B cell (primary cell): ENCODE measurements at regions not wholly inside any gene's neighbourhood (a gene's known extent, or its start where the extent isn't known, plus 50 kb on each side); places are given as distances from the start of the nearest gene placed in this dataset.

Experiments used
- ATAC-seq: fragments of 200-7000 bp; cut with Tn5 transposase; one replicate; pipeline ENCODE4 v1.10.0; 2021; ENCODE audit warnings: low read depth, mild to moderate bottlenecking, moderate number of reproducible peaks, moderate library complexity
- CTCF ChIA-PET: fragments of 350-600 bp; sonication (Branson Sonifier 250); formaldehyde crosslinking; loops from one replicate; lab custom pipeline; 2021; ENCODE audit warnings: antibody characterized with exemption, inconsistent platforms; lab: Charles Lee
- POLR2A ChIA-PET: fragments of 350-600 bp; sonication (Branson Sonifier 250); formaldehyde crosslinking; loops from one replicate; lab custom pipeline; 2021; ENCODE audit warnings: antibody characterized with exemption; lab: Charles Lee
- DNase-seq: peaks from one replicate; pipeline ENCODE4 v3.0.0; 2013
- H2AFZ ChIP-seq: 2 replicates; pipeline ENCODE4 v1.6.1; 2012; ENCODE audit warnings: mild to moderate bottlenecking, low read depth, low read length; ENCODE audit not compliant: insufficient read depth, poor library complexity, severe bottlenecking
- H3K27ac ChIP-seq, 2 donors: 1 replicate in 1 of 2; 2 replicates in 1 of 2; pipeline ENCODE4 v1.5.1; 2012 to 2013; ENCODE audit warnings: low read length in 2 of 2, mild to moderate bottlenecking in 2 of 2, moderate library complexity in 1 of 2
- H3K27me3 ChIP-seq, 4 experiments: fragments of 200-600 bp in 1 of 4; sonication (generic) in 1 of 4; replicated peaks in 1 of 4; 1 replicate in 2 of 4; 2 replicates in 2 of 4; pipeline versions ENCODE4 v1.6.1 to v1.7.0; 2013 to 2016; ENCODE audit warnings: low read length in 3 of 4, mild to moderate bottlenecking in 2 of 4, mixed read lengths in 1 of 4, moderate library complexity in 1 of 4; ENCODE audit not compliant: insufficient read depth in 4 of 4, control insufficient read depth in 3 of 4; ENCODE audit errors: control extremely low read depth in 1 of 4
- H3K36me3 ChIP-seq, 2 experiments: replicated peaks in 1 of 2; 1 replicate in 1 of 2; 2 replicates in 1 of 2; pipeline versions ENCODE4 v1.6.1 to v1.7.1; 2013; ENCODE audit warnings: low read length in 1 of 2; ENCODE audit not compliant: insufficient read depth in 2 of 2, control insufficient read depth in 1 of 2; ENCODE audit errors: control extremely low read depth in 1 of 2, extremely low read depth in 1 of 2
- H3K4me1 ChIP-seq, 2 donors: fragments of 200-600 bp in 1 of 2; sonication (generic) in 1 of 2; 1 replicate in 1 of 2; 2 replicates in 1 of 2; pipeline versions ENCODE4 v1.5.1 to v1.6.1; 2013 to 2017; ENCODE audit warnings: low read length in 2 of 2; ENCODE audit not compliant: control insufficient read depth in 2 of 2, insufficient read depth in 2 of 2
- H3K4me2 ChIP-seq: replicated peaks from 2 replicates; pipeline ENCODE3; 2012; ENCODE audit warnings: mild to moderate bottlenecking, low read depth, low read length; ENCODE audit not compliant: poor library complexity, severe bottlenecking
- H3K4me3 ChIP-seq, 5 experiments: fragments of 200-600 bp in 1 of 5; sonication (generic) in 1 of 5; 1 replicate in 3 of 5; 2 replicates in 2 of 5; pipeline versions ENCODE4 v1.5.1 to v1.7.0; 2011 to 2016; ENCODE audit warnings: low read length in 4 of 5, mild to moderate bottlenecking in 4 of 5, low read depth in 2 of 5, control low read depth in 1 of 5, moderate library complexity in 1 of 5; ENCODE audit not compliant: insufficient read depth in 1 of 5; ENCODE audit errors: control extremely low read depth in 1 of 5, extremely low read depth in 1 of 5
- H3K79me2 ChIP-seq: fragments of 200-600 bp; sonication (generic); one replicate; pipeline ENCODE4 v1.6.0; 2016; ENCODE audit warnings: low read length; ENCODE audit not compliant: control insufficient read depth, insufficient read depth
- H3K9ac ChIP-seq: fragments of 200-600 bp; sonication (generic); 2 replicates; pipeline ENCODE4 v1.6.1; 2017; ENCODE audit warnings: mild to moderate bottlenecking, low read length, moderate library complexity
- H3K9me3 ChIP-seq, 3 donors: one replicate each; pipeline versions ENCODE4 v1.6.1 to v1.7.1; 2013; ENCODE audit warnings: low read length in 2 of 3; ENCODE audit not compliant: control insufficient read depth in 2 of 3, insufficient read depth in 1 of 3; ENCODE audit errors: control extremely low read depth in 1 of 3
- H4K20me1 ChIP-seq: 2 replicates; pipeline ENCODE4 v1.6.0; 2012; ENCODE audit warnings: mild to moderate bottlenecking, low read length; ENCODE audit not compliant: insufficient read depth, control insufficient read depth, poor library complexity, severe bottlenecking
- H3K27ac Mint-ChIP-seq: one replicate; pipeline ENCODE4 v1.8.0; 2021; ENCODE audit warnings: mixed read lengths
- H3K27me3 Mint-ChIP-seq: one replicate; pipeline ENCODE4 v1.8.0; 2021; ENCODE audit warnings: mixed read lengths
- H3K4me1 Mint-ChIP-seq: one replicate; pipeline ENCODE4 v1.8.0; 2021; ENCODE audit warnings: mixed read lengths
- H3K4me3 Mint-ChIP-seq: one replicate; pipeline ENCODE4 v1.8.0; 2021; ENCODE audit warnings: mixed read lengths
- H3K9me3 Mint-ChIP-seq: one replicate; pipeline ENCODE4 v1.8.0; 2022; ENCODE audit warnings: mixed read lengths; ENCODE audit not compliant: insufficient read depth
- EZH2 ChIP-seq: IDR thresholded peaks from 2 replicates; pipeline ENCODE4 v1.6.1; 2012; ENCODE audit warnings: borderline replicate concordance, low read depth, mild to moderate bottlenecking, moderate library complexity, low read length; ENCODE audit not compliant: insufficient read depth, poor library complexity, severe bottlenecking
- WGBS: methylation state at CpG from one replicate; pipeline ENCODE4 v1.1.5; 2013; ENCODE audit warnings: missing lambda C conversion rate; ENCODE audit not compliant: insufficient coverage; 5-methylcytosine and 5-hydroxymethylcytosine counted together
- intact Hi-C: fragments of 100-400 bp; cut with micrococcal nuclease; formaldehyde crosslinking; loops from one replicate; pipeline ENCODE4 v1.10.0; 2022
- TF ChIP-seq, protein P1 (sequence below): fragments of 200-600 bp; IDR thresholded peaks from one replicate; pipeline ENCODE4 v1.8.0; 2022; ENCODE audit warnings: antibody characterized with exemption, mild to moderate bottlenecking

DNA sequence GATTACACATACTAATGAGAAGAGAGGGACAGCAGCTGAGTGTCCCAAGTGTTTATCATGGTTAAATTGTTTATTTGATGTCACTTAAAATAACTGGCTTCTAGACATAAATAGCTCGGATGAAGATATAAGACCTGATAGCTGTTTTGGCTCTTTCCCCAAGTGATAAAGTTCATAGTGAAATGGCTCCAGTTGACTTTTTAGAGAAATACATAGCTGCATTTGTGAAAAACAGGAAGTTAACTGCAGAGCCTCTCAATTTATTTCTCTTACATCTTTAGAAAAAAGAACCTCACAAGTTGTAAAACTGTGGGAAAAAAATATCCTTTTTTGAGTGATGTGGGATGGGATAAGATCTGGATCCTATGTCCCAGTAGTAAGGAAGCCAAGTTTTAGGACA lies 332.9 kb upstream of the RASGRP1 start:
- H4K20me1 ChIP-seq: no peaks in the 10 kb centered on the region

DNA sequence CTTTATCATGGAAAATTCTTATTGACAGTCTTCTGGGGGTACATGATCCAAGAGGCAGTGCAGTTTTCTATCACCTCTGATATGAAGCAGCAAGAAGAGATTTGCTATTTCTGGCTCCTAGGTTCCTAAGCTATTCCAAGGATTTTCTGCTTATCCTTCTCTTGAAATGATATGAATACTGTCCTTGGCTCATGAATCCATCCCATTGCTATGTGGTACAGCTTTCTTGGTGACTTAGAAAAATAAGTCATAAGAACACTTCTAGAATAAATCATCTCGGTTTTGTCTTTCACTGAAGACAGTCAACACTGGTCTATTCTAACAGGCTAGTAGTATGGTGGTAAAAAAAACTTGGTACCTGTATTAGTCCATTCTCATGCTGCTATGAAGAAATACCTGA lies 333.6 kb upstream of the RASGRP1 start:
- H3K9me3 ChIP-seq: peaks cover 0 to 4% (median 0%) of the 10 kb centered on the region in 3 donors
- TF ChIP-seq, protein P1, sequence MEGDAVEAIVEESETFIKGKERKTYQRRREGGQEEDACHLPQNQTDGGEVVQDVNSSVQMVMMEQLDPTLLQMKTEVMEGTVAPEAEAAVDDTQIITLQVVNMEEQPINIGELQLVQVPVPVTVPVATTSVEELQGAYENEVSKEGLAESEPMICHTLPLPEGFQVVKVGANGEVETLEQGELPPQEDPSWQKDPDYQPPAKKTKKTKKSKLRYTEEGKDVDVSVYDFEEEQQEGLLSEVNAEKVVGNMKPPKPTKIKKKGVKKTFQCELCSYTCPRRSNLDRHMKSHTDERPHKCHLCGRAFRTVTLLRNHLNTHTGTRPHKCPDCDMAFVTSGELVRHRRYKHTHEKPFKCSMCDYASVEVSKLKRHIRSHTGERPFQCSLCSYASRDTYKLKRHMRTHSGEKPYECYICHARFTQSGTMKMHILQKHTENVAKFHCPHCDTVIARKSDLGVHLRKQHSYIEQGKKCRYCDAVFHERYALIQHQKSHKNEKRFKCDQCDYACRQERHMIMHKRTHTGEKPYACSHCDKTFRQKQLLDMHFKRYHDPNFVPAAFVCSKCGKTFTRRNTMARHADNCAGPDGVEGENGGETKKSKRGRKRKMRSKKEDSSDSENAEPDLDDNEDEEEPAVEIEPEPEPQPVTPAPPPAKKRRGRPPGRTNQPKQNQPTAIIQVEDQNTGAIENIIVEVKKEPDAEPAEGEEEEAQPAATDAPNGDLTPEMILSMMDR: no peak
- no peak for TF ChIP-seq EZH2
- H4K20me1 ChIP-seq: no peaks in the 10 kb centered on the region
- H3K4me3 ChIP-seq: no peak overlapping the region
- ATAC-seq (no peak), DNase-seq (no peak)
- H3K27ac ChIP-seq: no peak overlapping the region
- no peaks in the 10 kb centered on the region for H3K79me2 ChIP-seq
- Mint-ChIP-seq H3K4me3 (no peak overlapping the region), H3K27ac (no peak overlapping the region), H3K9me3 (no peaks in the 10 kb centered on the region), H3K27me3 (peaks cover 3% of the 10 kb centered on the region), H3K4me1 (no peaks in the 10 kb centered on the region)
- H3K9ac ChIP-seq: no peak overlapping the region
- CTCF ChIA-PET: no interaction called here
- WGBS: no CpG with 5 or more reads among the region's 1 CpG
- intact Hi-C loops: no loop called here
- no peaks in the 10 kb centered on the region for H3K36me3 ChIP-seq
- POLR2A ChIA-PET: no interaction called here
- no peaks in the 10 kb centered on the region for H3K4me1 ChIP-seq
- H2AFZ ChIP-seq: no peak overlapping the region
- H3K27me3 ChIP-seq: no peaks in the 10 kb centered on the region
- no peak overlapping the region for H3K4me2 ChIP-seq

More for the DNA sequence above, 332.9 kb upstream of the RASGRP1 start:
- no peaks in the 10 kb centered on the region for H3K4me1 Mint-ChIP-seq
- Histone ChIP-seq H3K27ac (no peak overlapping the region), H3K27me3 (no peaks in the 10 kb centered on the region), H3K9ac (no peak overlapping the region), H3K4me3 (no peak overlapping the region), H3K4me2 (no peak overlapping the region), H3K4me1 (no peaks in the 10 kb centered on the region), H3K36me3 (no peaks in the 10 kb centered on the region), H2AFZ (no peak overlapping the region), H3K79me2 (no peaks in the 10 kb centered on the region), H3K9me3 (peaks cover 0 to 4% (median 0%) of the 10 kb centered on the region in 3 donors)
- no peaks in the 10 kb centered on the region for H3K9me3 Mint-ChIP-seq
- intact Hi-C loops: no loop called here
- ATAC-seq (no peak), DNase-seq (no peak)
- H3K27me3 Mint-ChIP-seq: peaks cover 3% of the 10 kb centered on the region
- no peak overlapping the region for H3K4me3 Mint-ChIP-seq
- ChIA-PET CTCF (no interaction called here), POLR2A (no interaction called here)
- WGBS: no CpG with 5 or more reads among the region's 1 CpG
- no peak overlapping the region for H3K27ac Mint-ChIP-seq
- TF ChIP-seq EZH2: no peak
- TF ChIP-seq, protein P1: no peak
